Activated CD8-positive, alpha-beta T cell treated with anti-CD3 and anti-CD28 coated beads for 36 hours (primary cell): ENCODE measurements at regions not wholly inside any gene's neighbourhood (a gene's known extent, or its start where the extent isn't known, plus 50 kb on each side); places are given as distances from the start of the nearest gene placed in this dataset.

Experiments used
- ATAC-seq: fragments of 200-7000 bp; cut with Tn5 transposase; one replicate; pipeline ENCODE4 v1.10.0; 2021; ENCODE audit warnings: mild to moderate bottlenecking, moderate library complexity
- CTCF ChIA-PET: fragments of 350-600 bp; sonication (Branson Sonifier 250); formaldehyde crosslinking; loops from one replicate; lab custom pipeline; 2021; ENCODE audit warnings: antibody characterized with exemption; lab: Charles Lee
- POLR2A ChIA-PET: fragments of 350-600 bp; sonication (Branson Sonifier 250); formaldehyde crosslinking; loops from one replicate; lab custom pipeline; 2021; ENCODE audit warnings: antibody characterized with exemption; lab: Charles Lee
- DNase-seq: peaks from one replicate; pipeline ENCODE4 v3.0.0-alpha.2; 2020
- H3K27ac Mint-ChIP-seq: one replicate; pipeline ENCODE4 v1.8.0; 2021; ENCODE audit warnings: mild to moderate bottlenecking, mixed read lengths
- H3K27me3 Mint-ChIP-seq: one replicate; pipeline ENCODE4 v1.8.0; 2021; ENCODE audit warnings: mixed read lengths
- H3K36me3 Mint-ChIP-seq: one replicate; pipeline ENCODE4 v1.8.0; 2021; ENCODE audit warnings: low read depth, mixed read lengths
- H3K4me1 Mint-ChIP-seq: one replicate; pipeline ENCODE4 v1.8.0; 2021; ENCODE audit warnings: low read depth, mixed read lengths
- H3K4me3 Mint-ChIP-seq: one replicate; pipeline ENCODE4 v1.8.0; 2021; ENCODE audit warnings: mild to moderate bottlenecking, moderate library complexity, mixed read lengths
- H3K9me3 Mint-ChIP-seq: one replicate; pipeline ENCODE4 v1.8.0; 2021; ENCODE audit warnings: mixed read lengths
- CTCF ChIP-seq: fragments of 200-600 bp; IDR thresholded peaks from one replicate; pipeline ENCODE4 v1.8.0; 2022; ENCODE audit warnings: antibody characterized with exemption, mild to moderate bottlenecking
- intact Hi-C: fragments of 100-400 bp; cut with micrococcal nuclease; formaldehyde crosslinking; loops from one replicate; pipeline ENCODE4 v1.10.0; 2022

DNA sequence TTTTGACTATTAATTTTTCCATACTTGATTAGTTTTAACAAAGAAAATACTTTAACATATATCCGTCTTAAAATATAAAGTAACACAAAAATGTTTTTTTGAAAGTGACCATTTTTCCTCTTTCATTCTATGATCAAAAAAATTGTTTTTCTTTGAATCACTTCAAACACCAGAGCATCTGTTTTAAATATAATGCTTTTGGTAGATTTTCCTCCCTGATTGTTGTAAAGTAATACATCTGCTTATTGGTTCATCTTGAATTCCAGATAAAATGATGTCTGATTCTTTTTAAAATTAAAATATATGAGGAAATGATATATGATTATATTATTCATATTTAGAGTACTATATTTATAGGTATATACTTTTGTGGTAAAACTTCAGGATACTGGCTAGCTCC is 76.2 kb upstream of the LPAR1 start:
- ChIA-PET POLR2A (no interaction called here), CTCF (no interaction called here)
- Mint-ChIP-seq H3K27me3 (no peaks in the 10 kb centered on the region), H3K36me3 (no peaks in the 10 kb centered on the region), H3K4me1 (no peaks in the 10 kb centered on the region), H3K27ac (no peak overlapping the region), H3K4me3 (no peak overlapping the region), H3K9me3 (no peaks in the 10 kb centered on the region)
- no peak for ATAC-seq
- no peak for TF ChIP-seq CTCF
- intact Hi-C loops = no loop called here
- no peak for DNase-seq

GRCh38 chr9:111113712-111114111 is 75.4 kb upstream of the LPAR1 start:
- CTCF ChIA-PET = no interaction called here
- POLR2A ChIA-PET = no interaction called here
- intact Hi-C loops = no loop called here
- H3K36me3 Mint-ChIP-seq = no peaks in the 10 kb centered on the region
- H3K27ac Mint-ChIP-seq = no peak overlapping the region
- H3K9me3 Mint-ChIP-seq = no peaks in the 10 kb centered on the region
- ATAC-seq (no peak), DNase-seq (no peak)
- no peaks in the 10 kb centered on the region for H3K27me3 Mint-ChIP-seq
- H3K4me1 Mint-ChIP-seq = no peaks in the 10 kb centered on the region
- H3K4me3 Mint-ChIP-seq = no peak overlapping the region
- TF ChIP-seq CTCF = no peak

- POLR2A ChIA-PET = no interaction called here
- no peak for ATAC-seq
- DNase-seq = no peak
- no peak for TF ChIP-seq CTCF
- H3K36me3 Mint-ChIP-seq = no peaks in the 10 kb centered on the region
- H3K4me3 Mint-ChIP-seq = no peak overlapping the region
- CTCF ChIA-PET = no interaction called here
- H3K27ac Mint-ChIP-seq = no peak overlapping the region
- intact Hi-C loops = no loop called here
- no peaks in the 10 kb centered on the region for H3K27me3 Mint-ChIP-seq
- H3K4me1 Mint-ChIP-seq = no peaks in the 10 kb centered on the region
- H3K9me3 Mint-ChIP-seq = no peaks in the 10 kb centered on the region
Measured at GRCh38 chr9:111110805-111111204, 72.5 kb upstream of the LPAR1 start.

GRCh38 chr9:111108946-111109345 is 70.7 kb upstream of the LPAR1 start:
- ChIA-PET CTCF (interaction anchor here (0.7 kb wide), 1 partner anchor 1352 kb away, joined by 3 read pairs; no protein-coding TSS in a partner anchor), POLR2A (no interaction called here)
- DNase-seq (no peak), ATAC-seq (no peak)
- H3K27me3 Mint-ChIP-seq = no peaks in the 10 kb centered on the region
- no peak overlapping the region for H3K27ac Mint-ChIP-seq
- H3K36me3 Mint-ChIP-seq = no peaks in the 10 kb centered on the region
- H3K9me3 Mint-ChIP-seq = no peaks in the 10 kb centered on the region
- no peak for TF ChIP-seq CTCF
- H3K4me1 Mint-ChIP-seq = no peaks in the 10 kb centered on the region
- intact Hi-C loops = no loop called here
- H3K4me3 Mint-ChIP-seq = no peak overlapping the region

GRCh38 chr9:111107141-111107540 is 68.9 kb upstream of the LPAR1 start:
- Mint-ChIP-seq H3K27me3 (no peaks in the 10 kb centered on the region), H3K9me3 (no peaks in the 10 kb centered on the region), H3K27ac (no peak overlapping the region), H3K4me3 (no peak overlapping the region), H3K36me3 (no peaks in the 10 kb centered on the region), H3K4me1 (no peaks in the 10 kb centered on the region)
- no peak for ATAC-seq
- DNase-seq = no peak
- ChIA-PET POLR2A (no interaction called here), CTCF (no interaction called here)
- intact Hi-C loops = no loop called here
- TF ChIP-seq CTCF = no peak
